Duodenal mucosa (tissue), 2 donors: ENCODE measurements at regions not wholly inside any gene's neighbourhood (a gene's known extent, or its start where the extent isn't known, plus 50 kb on each side); places are given as distances from the start of the nearest gene placed in this dataset.
A peak's percentile ranks its signal among the peaks of the same experiment; 100 is the strongest.

Source experiments
- H3K27ac ChIP-seq: one replicate; pipeline ENCODE4 v1.7.0; 2013; ENCODE audit warnings: low read depth, low read length
- H3K27me3 ChIP-seq, 2 donors: one replicate each; pipeline ENCODE4 v1.7.0; 2013; ENCODE audit warnings: low read length in 2 of 2, control low read depth in 1 of 2; ENCODE audit not compliant: insufficient read depth in 2 of 2, control insufficient read depth in 1 of 2
- H3K36me3 ChIP-seq, 2 donors: one replicate each; pipeline ENCODE4 v1.7.0; 2013; ENCODE audit warnings: low read length in 2 of 2, control low read depth in 1 of 2; ENCODE audit not compliant: insufficient read depth in 2 of 2, control insufficient read depth in 1 of 2
- H3K4me1 ChIP-seq, 2 donors: one replicate each; pipeline ENCODE4 v1.7.0; 2013; ENCODE audit warnings: low read length in 2 of 2, control low read depth in 1 of 2; ENCODE audit not compliant: insufficient read depth in 2 of 2, control insufficient read depth in 1 of 2
- H3K4me3 ChIP-seq, 2 donors: one replicate each; pipeline ENCODE4 v1.7.0; 2013; ENCODE audit warnings: low read length in 2 of 2, low read depth in 1 of 2
- H3K9ac ChIP-seq, 2 donors: one replicate each; pipeline ENCODE4 v1.7.0; 2013; ENCODE audit warnings: low read length in 2 of 2, low read depth in 1 of 2
- H3K9me3 ChIP-seq, 2 donors: one replicate each; pipeline ENCODE4 v1.7.0; 2013; ENCODE audit warnings: low read length in 2 of 2, control low read depth in 1 of 2; ENCODE audit not compliant: control insufficient read depth in 1 of 2

DNA sequence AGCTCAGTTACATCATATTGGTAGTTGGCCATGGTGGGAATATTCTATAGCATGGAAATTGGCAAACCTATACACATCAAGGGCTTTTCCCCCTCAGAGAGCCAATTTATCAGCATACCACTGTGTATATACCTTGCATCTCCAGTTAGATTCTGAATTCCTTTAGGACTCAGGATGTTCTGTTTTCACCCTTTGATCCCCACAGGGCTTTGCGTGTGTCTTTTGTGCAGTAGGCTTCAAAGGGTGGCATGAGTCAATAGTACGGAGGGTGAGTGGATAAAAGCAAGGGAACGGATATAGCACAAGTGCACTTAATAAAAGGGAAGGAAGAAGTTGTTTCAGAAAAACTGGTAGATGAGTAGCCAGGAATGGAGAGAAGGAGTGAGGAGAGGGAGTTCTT, 99.2 kb upstream of the RGMA start:
- H3K4me1 ChIP-seq, result peaks cover 0 to 3% of the 10 kb centered on the region in 2 donors
- H3K36me3 ChIP-seq, result no peaks in the 10 kb centered on the region
- H3K27me3 ChIP-seq, result peaks cover 0 to 7% of the 10 kb centered on the region in 2 donors
- no peak overlapping the region for H3K9ac ChIP-seq
- no peak overlapping the region for H3K4me3 ChIP-seq
- H3K27ac ChIP-seq, result no peak overlapping the region
- H3K9me3 ChIP-seq, result no peaks in the 10 kb centered on the region

DNA sequence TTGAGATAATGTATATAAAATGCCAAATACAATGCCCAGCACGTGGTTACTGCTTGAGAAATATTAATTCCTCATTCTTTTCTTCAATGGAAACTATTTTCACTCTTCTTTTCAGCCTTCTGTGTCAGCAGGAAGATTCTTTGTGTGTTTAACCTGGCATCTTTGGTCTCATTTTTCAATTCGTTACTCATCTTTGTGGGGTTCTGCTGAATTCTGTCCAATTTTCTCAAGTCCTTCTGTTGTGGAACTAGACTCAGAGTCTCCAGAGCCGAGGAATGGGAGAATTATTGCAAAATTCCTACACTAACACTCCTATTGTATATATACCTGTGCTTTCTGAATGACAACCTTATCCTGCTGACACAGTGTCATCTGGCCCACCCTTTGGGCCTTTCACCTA, 96.8 kb upstream of the RGMA start:
- Histone ChIP-seq H3K4me3 (no peak overlapping the region), H3K36me3 (no peaks in the 10 kb centered on the region), H3K27me3 (peaks cover 0 to 7% of the 10 kb centered on the region in 2 donors), H3K27ac (no peak overlapping the region), H3K9ac (no peak overlapping the region), H3K4me1 (peaks cover 5% of the 10 kb centered on the region in 2 donors), H3K9me3 (no peaks in the 10 kb centered on the region)

DNA sequence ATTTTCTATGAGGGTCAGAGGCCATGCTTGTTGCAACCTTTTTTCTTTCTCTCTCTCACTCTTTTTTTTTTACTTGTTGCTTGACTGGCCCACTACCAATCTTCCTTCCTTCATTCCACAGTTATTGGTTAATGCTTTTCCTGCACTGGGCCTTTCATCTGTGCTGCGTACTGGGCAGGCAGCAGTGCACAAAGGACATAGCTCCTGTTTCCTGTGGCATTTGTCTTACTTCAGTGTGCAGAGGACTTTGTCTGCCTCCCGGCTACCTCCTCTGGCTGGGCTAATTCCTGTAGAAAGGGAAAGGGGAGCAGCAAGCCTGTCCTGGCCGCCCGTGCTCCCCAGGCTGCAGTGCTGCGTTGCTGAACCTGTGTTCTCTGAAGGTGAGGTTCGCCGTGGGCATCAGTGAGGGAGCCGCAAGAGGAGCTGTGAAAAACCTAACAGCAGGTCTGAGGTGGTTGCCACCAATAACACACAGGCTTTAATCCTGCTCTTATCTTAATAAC, 93.7 kb upstream of the RGMA start:
- no peaks in the 10 kb centered on the region for H3K9me3 ChIP-seq
- no peak overlapping the region for H3K4me3 ChIP-seq
- no peak overlapping the region for H3K9ac ChIP-seq
- H3K27ac ChIP-seq, result no peak overlapping the region
- H3K36me3 ChIP-seq, result no peaks in the 10 kb centered on the region
- H3K4me1 ChIP-seq, result peaks cover 18 to 22% of the 10 kb centered on the region in 2 donors
- no peaks in the 10 kb centered on the region for H3K27me3 ChIP-seq

DNA sequence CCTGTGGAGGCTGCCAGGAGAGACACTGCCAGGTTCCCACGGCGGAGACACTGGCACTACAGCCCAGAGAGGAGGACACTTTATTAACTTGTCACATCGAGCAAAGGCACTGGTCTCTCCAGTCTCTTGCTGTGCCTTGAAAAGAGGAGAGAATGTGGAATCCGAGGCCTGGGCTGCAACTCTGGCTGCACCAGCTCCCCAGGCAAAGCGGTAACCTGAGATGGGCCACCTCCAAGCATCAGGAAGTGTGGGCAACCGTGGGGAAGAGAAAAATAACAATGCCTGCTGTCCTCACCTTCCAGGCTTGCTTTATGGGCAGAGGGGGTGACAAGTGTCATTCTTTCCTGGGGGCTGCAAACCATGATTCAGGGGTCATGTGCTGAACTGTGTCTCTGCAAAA, 91.6 kb upstream of the RGMA start:
- Histone ChIP-seq H3K36me3 (no peaks in the 10 kb centered on the region), H3K27ac (no peak overlapping the region), H3K9ac (no peak overlapping the region), H3K4me1 (peaks cover 18 to 22% of the 10 kb centered on the region in 2 donors), H3K9me3 (no peaks in the 10 kb centered on the region), H3K4me3 (no peak overlapping the region), H3K27me3 (no peaks in the 10 kb centered on the region)

DNA sequence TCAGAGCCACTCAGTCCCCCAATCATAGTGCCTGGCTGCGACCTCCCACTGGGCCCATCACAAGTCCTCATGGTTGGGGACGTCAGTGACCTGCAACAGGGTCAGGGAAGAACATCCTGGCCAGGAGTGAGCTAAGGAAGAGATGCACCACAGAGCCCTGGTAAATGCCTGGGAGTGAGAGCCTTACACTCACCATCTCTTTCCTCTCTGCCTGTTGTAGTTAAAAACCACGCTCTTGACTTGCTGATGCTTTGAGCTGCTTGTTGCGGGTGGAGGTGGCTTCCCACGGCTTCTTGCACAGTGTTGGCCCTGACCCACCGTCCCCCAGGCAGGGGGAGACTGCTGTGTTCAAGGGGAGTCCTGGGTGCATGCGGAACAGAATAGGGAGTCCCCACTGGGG, 91.1 kb upstream of the RGMA start:
- Histone ChIP-seq H3K4me3 (no peak overlapping the region), H3K27ac (no peak overlapping the region), H3K9me3 (no peaks in the 10 kb centered on the region), H3K27me3 (no peaks in the 10 kb centered on the region), H3K9ac (no peak overlapping the region), H3K4me1 (peaks cover 18 to 22% of the 10 kb centered on the region in 2 donors), H3K36me3 (no peaks in the 10 kb centered on the region)

DNA sequence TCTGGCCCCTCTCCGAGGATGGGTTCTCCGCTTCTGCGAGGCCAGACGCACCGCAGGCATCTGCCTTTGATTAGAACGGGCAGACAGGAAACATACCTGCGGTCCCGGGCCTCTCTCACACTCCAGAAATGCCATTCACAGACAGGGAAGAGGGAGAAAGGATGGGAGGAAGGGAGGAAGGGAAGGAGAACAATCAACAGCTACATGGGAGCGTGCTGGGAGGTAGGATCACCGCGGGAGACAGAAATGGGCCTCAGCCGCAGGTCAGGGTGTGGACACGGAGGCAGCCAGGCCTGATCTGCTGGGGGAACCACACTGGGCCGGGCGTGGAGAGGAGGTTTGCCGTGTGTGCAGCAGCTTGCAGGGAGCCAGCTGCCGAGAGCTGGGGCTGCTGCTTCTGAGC, 90.7 kb upstream of the RGMA start:
- peaks cover 18 to 22% of the 10 kb centered on the region in 2 donors for H3K4me1 ChIP-seq
- no peaks in the 10 kb centered on the region for H3K9me3 ChIP-seq
- H3K36me3 ChIP-seq, result no peaks in the 10 kb centered on the region
- H3K9ac ChIP-seq, result no peak overlapping the region
- no peak overlapping the region for H3K27ac ChIP-seq
- H3K4me3 ChIP-seq, result no peak overlapping the region
- no peaks in the 10 kb centered on the region for H3K27me3 ChIP-seq

DNA sequence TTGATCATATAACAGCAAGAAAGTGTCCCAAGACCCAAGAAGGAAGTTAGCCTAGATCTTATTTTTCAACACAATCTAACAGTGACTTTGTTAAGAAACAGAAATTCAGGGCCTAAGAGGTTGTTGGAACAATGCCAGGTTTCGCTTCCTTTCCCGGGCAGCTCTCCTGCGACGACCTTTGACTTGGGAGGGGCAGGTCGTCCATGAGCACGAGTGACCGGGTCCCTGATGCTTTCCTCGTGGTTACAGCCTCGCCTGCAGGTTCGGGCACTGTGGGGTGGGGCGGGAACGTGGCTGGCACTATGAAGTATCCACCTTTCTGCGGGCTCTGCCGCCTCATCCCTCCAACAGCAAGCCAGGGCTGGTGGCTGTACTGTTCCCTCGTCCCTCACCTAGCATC, 90.1 kb upstream of the RGMA start:
- H3K4me1 ChIP-seq, result peaks cover 18 to 22% of the 10 kb centered on the region in 2 donors
- H3K4me3 ChIP-seq, result peak overlapping the region in 1 of 2 donors; percentile 32
- H3K9me3 ChIP-seq, result no peaks in the 10 kb centered on the region
- H3K27me3 ChIP-seq, result no peaks in the 10 kb centered on the region
- H3K27ac ChIP-seq, result no peak overlapping the region
- H3K36me3 ChIP-seq, result no peaks in the 10 kb centered on the region
- no peak overlapping the region for H3K9ac ChIP-seq

DNA sequence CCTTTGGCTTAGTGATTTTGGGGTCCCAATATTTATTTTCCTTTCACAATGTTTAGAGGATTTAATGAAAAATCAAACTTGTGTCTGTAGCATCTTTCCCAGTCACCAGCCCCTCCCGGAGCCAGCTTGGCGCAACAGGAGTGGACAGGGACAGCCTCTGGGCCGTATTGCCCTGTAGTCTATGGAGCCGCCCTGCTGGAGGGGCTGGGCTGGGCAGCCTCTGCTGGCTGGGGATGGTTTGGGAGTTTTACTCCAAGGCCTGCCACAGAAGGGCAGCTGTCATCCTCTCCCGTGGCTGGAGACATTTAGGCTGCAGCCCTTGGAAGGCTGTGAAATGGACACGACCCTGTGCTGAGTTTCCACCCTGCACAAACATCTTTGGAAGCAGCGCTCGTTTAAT, 89.4 kb upstream of the RGMA start:
- Histone ChIP-seq H3K27ac (no peak overlapping the region), H3K4me1 (peaks cover 16 to 22% of the 10 kb centered on the region in 2 donors), H3K4me3 (no peak overlapping the region), H3K27me3 (no peaks in the 10 kb centered on the region), H3K36me3 (no peaks in the 10 kb centered on the region), H3K9ac (no peak overlapping the region), H3K9me3 (no peaks in the 10 kb centered on the region)

DNA sequence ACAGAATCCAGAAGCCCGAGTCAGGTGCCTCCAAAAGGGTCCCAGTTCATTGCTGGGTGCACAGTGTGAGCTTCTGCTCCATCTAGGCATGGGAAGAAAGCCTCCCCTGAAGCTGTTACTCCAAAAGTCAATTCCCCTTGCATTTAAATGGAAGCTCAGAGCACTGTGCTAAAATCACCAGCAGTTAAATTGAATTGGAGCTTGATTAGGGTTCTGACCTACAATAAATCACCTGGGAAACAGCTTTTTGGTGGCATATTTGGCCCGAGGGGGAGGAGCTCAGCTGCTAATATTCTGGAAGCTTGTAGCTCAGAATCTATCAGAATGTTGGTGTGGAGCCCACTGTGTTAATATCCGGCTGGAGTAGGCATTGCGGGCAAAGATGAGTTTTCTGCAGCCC, 87.1 kb upstream of the RGMA start:
- no peak overlapping the region for H3K27ac ChIP-seq

DNA sequence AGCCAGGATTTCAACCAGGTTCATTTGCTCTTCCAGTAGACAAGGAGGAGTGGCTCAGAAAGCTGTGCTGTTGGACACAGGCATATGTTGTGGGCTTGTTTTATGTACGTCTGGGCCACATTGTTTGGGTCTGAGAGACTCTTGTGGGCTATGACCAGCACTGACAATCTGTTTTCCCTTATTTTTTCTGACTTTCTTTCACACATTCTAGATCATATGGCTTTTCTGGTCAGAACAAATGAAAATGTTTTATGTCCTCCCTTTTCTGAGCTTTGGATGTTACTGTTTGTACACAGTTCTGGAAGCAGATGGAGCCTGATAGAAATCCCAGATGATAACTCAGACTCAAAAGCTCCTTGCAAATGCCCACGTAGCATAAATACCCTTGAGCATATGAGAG, 85.8 kb upstream of the RGMA start:
- Histone ChIP-seq H3K36me3 (no peaks in the 10 kb centered on the region), H3K9me3 (no peaks in the 10 kb centered on the region), H3K27me3 (peaks cover 0 to 4% of the 10 kb centered on the region in 2 donors), H3K27ac (no peak overlapping the region), H3K9ac (no peak overlapping the region), H3K4me3 (no peak overlapping the region), H3K4me1 (peaks cover 13 to 15% of the 10 kb centered on the region in 2 donors)

More for the DNA sequence above, 87.1 kb upstream of the RGMA start:
- Histone ChIP-seq H3K36me3 (no peaks in the 10 kb centered on the region), H3K4me1 (peaks cover 13 to 17% of the 10 kb centered on the region in 2 donors), H3K4me3 (no peak overlapping the region), H3K9ac (no peak overlapping the region), H3K27me3 (no peaks in the 10 kb centered on the region), H3K9me3 (no peaks in the 10 kb centered on the region)

DNA sequence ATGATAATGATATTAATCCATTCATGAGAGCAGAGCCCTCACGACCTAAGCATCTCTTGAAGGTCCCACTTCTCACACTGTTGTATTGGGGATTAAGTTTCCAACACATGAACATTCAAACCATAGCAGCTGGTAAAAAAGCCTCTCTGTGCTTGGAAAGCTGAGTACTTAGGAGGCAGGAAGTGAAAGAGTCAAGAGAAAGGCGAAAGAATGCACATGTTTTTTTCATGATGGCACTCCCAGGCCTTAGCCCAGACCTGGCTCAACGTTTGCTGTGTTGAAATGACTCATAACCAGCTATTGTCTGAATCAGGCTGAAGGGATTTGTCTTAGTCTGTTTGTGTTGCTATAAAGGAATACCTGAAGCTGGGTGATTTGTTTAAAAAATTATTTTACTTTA, 84.4 kb upstream of the RGMA start:
- H3K9me3 ChIP-seq, result no peaks in the 10 kb centered on the region
- no peak overlapping the region for H3K4me3 ChIP-seq
- no peaks in the 10 kb centered on the region for H3K36me3 ChIP-seq
- H3K4me1 ChIP-seq, result peaks cover 0 to under 1% of the 10 kb centered on the region in 2 donors
- H3K27me3 ChIP-seq, result peaks cover 0 to 4% of the 10 kb centered on the region in 2 donors
- H3K27ac ChIP-seq, result no peak overlapping the region
- no peak overlapping the region for H3K9ac ChIP-seq
